Nephron progenitor cell (in vitro differentiated cells): ENCODE measurements at regions not wholly inside any gene's neighbourhood (a gene's known extent, or its start where the extent isn't known, plus 50 kb on each side); places are given as distances from the start of the nearest gene placed in this dataset.

Experiments
- DNase-seq: peaks from one replicate; pipeline ENCODE4 v3.0.0; 2021
- H3K27ac Mint-ChIP-seq: 2 replicates; pipeline ENCODE4 v1.8.0; 2021; ENCODE audit warnings: mild to moderate bottlenecking, moderate library complexity, mixed read lengths
- H3K27me3 Mint-ChIP-seq: 2 replicates; pipeline ENCODE4 v1.8.0; 2021; ENCODE audit warnings: mild to moderate bottlenecking, low read depth, mixed read lengths; ENCODE audit not compliant: poor library complexity
- H3K36me3 Mint-ChIP-seq: 2 replicates; pipeline ENCODE4 v1.8.0; 2021; ENCODE audit warnings: low read depth, mixed read lengths
- H3K4me1 Mint-ChIP-seq: 2 replicates; pipeline ENCODE4 v1.8.0; 2021; ENCODE audit warnings: mixed read lengths
- H3K4me3 Mint-ChIP-seq: 2 replicates; pipeline ENCODE4 v1.8.0; 2021; ENCODE audit warnings: mild to moderate bottlenecking, moderate library complexity, mixed read lengths
- H3K9me3 Mint-ChIP-seq: 2 replicates; pipeline ENCODE4 v1.8.0; 2021; ENCODE audit warnings: mild to moderate bottlenecking, moderate library complexity, mixed read lengths
- CTCF ChIP-seq: fragments of 200-600 bp; sonication (generic); IDR thresholded peaks from 2 replicates; pipeline ENCODE4 v1.5.0; 2021; ENCODE audit warnings: antibody characterized with exemption

- H3K4me1 Mint-ChIP-seq = peaks cover 47% of the 10 kb centered on the region
- no peaks in the 10 kb centered on the region for H3K27me3 Mint-ChIP-seq
- no peak for DNase-seq
- peaks cover 55% of the 10 kb centered on the region for H3K36me3 Mint-ChIP-seq
- H3K9me3 Mint-ChIP-seq = no peaks in the 10 kb centered on the region
- no peak overlapping the region for H3K4me3 Mint-ChIP-seq
- no peak for TF ChIP-seq CTCF
- no peak overlapping the region for H3K27ac Mint-ChIP-seq
These were observed 68.9 kb upstream of the NR2F2 start for GRCh38 chr15:96261575-96262034.

- no peak overlapping the region for H3K4me3 Mint-ChIP-seq
- no peaks in the 10 kb centered on the region for H3K27me3 Mint-ChIP-seq
- no peak for DNase-seq
- TF ChIP-seq CTCF = no peak
- peak overlapping the region; percentile 69 for H3K27ac Mint-ChIP-seq
- peaks cover 55% of the 10 kb centered on the region for H3K36me3 Mint-ChIP-seq
- H3K9me3 Mint-ChIP-seq = no peaks in the 10 kb centered on the region
- peaks cover 50% of the 10 kb centered on the region for H3K4me1 Mint-ChIP-seq
These were observed 68.4 kb upstream of the NR2F2 start for GRCh38 chr15:96262097-96262496.

GRCh38 chr15:96262549-96263489 is 67.7 kb upstream of the NR2F2 start:
- H3K4me3 Mint-ChIP-seq = no peak overlapping the region
- peak overlapping the region; percentile 69 for H3K27ac Mint-ChIP-seq
- no peaks in the 10 kb centered on the region for H3K9me3 Mint-ChIP-seq
- peaks cover 56% of the 10 kb centered on the region for H3K36me3 Mint-ChIP-seq
- no peak for TF ChIP-seq CTCF
- no peaks in the 10 kb centered on the region for H3K27me3 Mint-ChIP-seq
- DNase-seq = no peak
- H3K4me1 Mint-ChIP-seq = peaks cover 51% of the 10 kb centered on the region

GRCh38 chr15:96264351-96264798 is 66.1 kb upstream of the NR2F2 start:
- Mint-ChIP-seq H3K27me3 (no peaks in the 10 kb centered on the region), H3K27ac (no peak overlapping the region), H3K9me3 (peaks cover 3% of the 10 kb centered on the region), H3K36me3 (peaks cover 58% of the 10 kb centered on the region), H3K4me3 (no peak overlapping the region), H3K4me1 (peaks cover 67% of the 10 kb centered on the region)
- no peak for TF ChIP-seq CTCF
- no peak for DNase-seq

- DNase-seq = no peak
- Mint-ChIP-seq H3K4me3 (no peak overlapping the region), H3K9me3 (peaks cover 3% of the 10 kb centered on the region), H3K27ac (peak overlapping the region; percentile 5), H3K36me3 (peaks cover 58% of the 10 kb centered on the region), H3K4me1 (peaks cover 73% of the 10 kb centered on the region), H3K27me3 (no peaks in the 10 kb centered on the region)
- no peak for TF ChIP-seq CTCF
These were observed 65.5 kb upstream of the NR2F2 start for GRCh38 chr15:96264801-96265515.
